GM21529 (cell line): ENCODE measurements at regions not wholly inside any gene's neighbourhood (a gene's known extent, or its start where the extent isn't known, plus 50 kb on each side); places are given as distances from the start of the nearest gene placed in this dataset.
"Not testable (repeated sequence)": the region's sequence is repeated elsewhere in the genome, so short reads cannot be mapped to it uniquely, and the experiment has no call there.

ENCODE experiments used
- ATAC-seq: cut with Tn5 transposase; IDR thresholded peaks from one replicate; pipeline ENCODE4 v1.9.1; 2021; ENCODE audit not compliant: unreplicated experiment

- ATAC-seq, result no peak
These were observed 139.2 kb upstream of the ECI2 start for GRCh38 chr6:4274382-4275082.

GRCh38 chr6:4272996-4273395 is 137.6 kb upstream of the ECI2 start:
- no peak for ATAC-seq

- ATAC-seq, result no peak
These were observed 136.5 kb upstream of the ECI2 start for GRCh38 chr6:4271761-4272470.

- ATAC-seq, result no peak
These were observed 135.4 kb upstream of the ECI2 start for GRCh38 chr6:4270776-4271175.

- ATAC-seq, result no peak
These were observed 134.6 kb upstream of the ECI2 start for GRCh38 chr6:4270001-4270400.

- no peak for ATAC-seq
These were observed 132.8 kb upstream of the ECI2 start for GRCh38 chr6:4268171-4268570.

- ATAC-seq, result no peak
These were observed 130.4 kb upstream of the ECI2 start for GRCh38 chr6:4265740-4266139.

- no peak for ATAC-seq
These were observed 129.2 kb upstream of the ECI2 start for GRCh38 chr6:4264601-4265000.

GRCh38 chr6:4264081-4264480 is 128.7 kb upstream of the ECI2 start:
- no peak for ATAC-seq

GRCh38 chr6:4262526-4262925 is 127.2 kb upstream of the ECI2 start:
- ATAC-seq, result no peak

- no peak for ATAC-seq
These were observed 124.0 kb upstream of the ECI2 start for GRCh38 chr6:4259391-4259790.

- no peak for ATAC-seq
These were observed 123.4 kb upstream of the ECI2 start for GRCh38 chr6:4258733-4259132.

- no peak for ATAC-seq
These were observed 121.6 kb upstream of the ECI2 start for GRCh38 chr6:4256969-4257368.

- no peak for ATAC-seq
These were observed 118.3 kb upstream of the ECI2 start for GRCh38 chr6:4253604-4254231.

GRCh38 chr6:4252445-4252844 is 117.1 kb upstream of the ECI2 start:
- not testable (repeated sequence) for ATAC-seq

GRCh38 chr6:4250645-4251044 is 115.3 kb upstream of the ECI2 start:
- no peak for ATAC-seq

GRCh38 chr6:4243832-4244231 is 108.5 kb upstream of the ECI2 start:
- not testable (repeated sequence) for ATAC-seq

- ATAC-seq, result no peak
These were observed 107.9 kb upstream of the ECI2 start for GRCh38 chr6:4243237-4243636.

GRCh38 chr6:4242601-4243000 is 107.2 kb upstream of the ECI2 start:
- ATAC-seq, result no peak

GRCh38 chr6:4240148-4240547 is 104.8 kb upstream of the ECI2 start:
- no peak for ATAC-seq

- ATAC-seq, result no peak
These were observed 89.9 kb upstream of the ECI2 start for GRCh38 chr6:4225161-4225872.
